ENCODE measurements at regions not wholly inside any gene's neighbourhood (a gene's known extent, or its start where the extent isn't known, plus 50 kb on each side); places are given as distances from the start of the nearest gene placed in this dataset.

GRCh38 chr2:222102575-222103349 lies 196.0 kb downstream of the PAX3 start:
- no peak for TF ChIP-seq CTCF (IDR thresholded peaks at IDR 0.05)
- TF ChIP-seq POLR2A (IDR thresholded peaks at IDR 0.05), result no peak
- TF ChIP-seq EP300 (IDR thresholded peaks at IDR 0.05), result no peak

Measured in tibial nerve (tissue), 4 donors.